Nucleus accumbens (tissue), 56 donors: ENCODE measurements at regions not wholly inside any gene's neighbourhood (a gene's known extent, or its start where the extent isn't known, plus 50 kb on each side); places are given as distances from the start of the nearest gene placed in this dataset.
A peak's percentile ranks its signal among the peaks of the same experiment; 100 is the strongest.

Experiments used
- DNase-seq, 56 donors: peaks; one replicate each; lab custom pipeline; 2025; lab: John Stamatoyannopoulos, UW

DNA sequence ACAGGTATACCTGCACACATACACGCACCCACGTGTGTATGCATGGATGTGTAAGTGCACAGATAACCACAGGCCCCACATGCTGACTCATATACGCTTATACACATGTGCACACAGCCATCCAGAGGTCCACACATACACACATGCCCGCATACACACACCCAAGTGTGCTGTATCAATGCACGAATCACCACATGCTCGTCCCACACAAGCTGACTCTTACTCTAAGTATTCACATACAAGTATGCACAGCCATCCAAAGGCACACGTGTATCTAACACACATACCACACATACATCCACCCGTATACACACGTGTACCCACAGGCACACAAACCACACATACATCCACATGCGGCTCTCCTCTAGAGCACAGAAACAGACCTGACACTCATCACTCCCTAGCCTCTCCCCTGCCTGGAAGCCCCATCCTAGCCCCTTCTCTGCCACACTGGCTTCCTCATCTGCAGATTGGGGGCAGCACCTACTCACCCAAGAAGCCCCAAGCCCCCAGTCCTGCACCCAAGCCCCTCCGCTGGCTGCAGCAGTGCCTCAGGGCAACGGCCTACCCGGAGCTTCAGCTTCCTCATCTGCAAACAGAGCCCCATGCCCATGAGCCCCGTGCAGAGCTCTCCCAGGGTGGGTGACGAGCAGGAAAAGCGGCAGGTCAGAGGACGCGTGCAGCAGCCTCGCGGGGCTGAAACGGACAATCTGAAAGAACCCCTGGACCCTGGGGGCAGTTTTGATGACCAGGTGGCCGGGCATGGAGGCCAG lies 105.4 kb downstream of the NCOR2 start:
- no peak for DNase-seq

DNA sequence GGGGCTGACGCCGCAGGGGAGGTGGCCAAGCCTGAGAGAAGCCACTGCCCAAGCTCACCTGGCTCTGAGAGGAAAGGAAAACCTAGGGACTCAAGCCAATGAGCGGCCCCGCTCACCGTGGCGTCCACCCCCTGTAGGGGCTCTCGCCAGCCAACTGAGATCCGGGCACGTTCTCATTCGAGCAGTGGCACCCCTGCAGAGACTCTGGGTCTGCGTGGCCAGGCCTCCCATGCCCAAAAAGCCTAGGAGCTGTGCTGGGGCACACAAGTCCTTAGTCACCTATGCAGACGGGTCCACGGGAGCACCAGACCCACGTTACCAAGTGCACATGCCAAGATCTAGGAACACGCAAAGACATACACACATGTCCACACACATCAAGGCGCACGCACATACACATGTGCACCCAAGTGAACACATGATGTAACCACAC lies 106.2 kb downstream of the NCOR2 start:
- DNase-seq, result no peak

DNA sequence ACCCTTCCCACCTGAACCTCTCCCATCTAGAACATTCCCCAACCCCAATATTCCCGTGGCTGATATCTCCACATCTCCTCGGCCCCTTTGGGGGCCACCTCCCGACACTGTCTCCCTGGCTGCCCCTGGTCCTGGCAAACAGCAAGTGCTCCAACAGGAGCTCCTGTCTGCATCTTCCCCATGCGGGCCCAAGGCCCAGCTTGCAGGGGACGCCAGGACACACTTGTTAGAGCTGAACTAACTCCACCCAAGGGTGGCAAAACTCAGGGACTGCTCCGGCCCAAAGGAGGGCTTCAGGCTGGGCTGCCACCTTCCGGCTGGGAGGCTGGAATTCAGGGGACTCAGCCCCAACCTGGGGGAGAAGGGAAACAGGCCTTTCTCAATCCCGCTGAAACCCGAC lies 106.6 kb downstream of the NCOR2 start:
- DNase-seq, result no peak

DNA sequence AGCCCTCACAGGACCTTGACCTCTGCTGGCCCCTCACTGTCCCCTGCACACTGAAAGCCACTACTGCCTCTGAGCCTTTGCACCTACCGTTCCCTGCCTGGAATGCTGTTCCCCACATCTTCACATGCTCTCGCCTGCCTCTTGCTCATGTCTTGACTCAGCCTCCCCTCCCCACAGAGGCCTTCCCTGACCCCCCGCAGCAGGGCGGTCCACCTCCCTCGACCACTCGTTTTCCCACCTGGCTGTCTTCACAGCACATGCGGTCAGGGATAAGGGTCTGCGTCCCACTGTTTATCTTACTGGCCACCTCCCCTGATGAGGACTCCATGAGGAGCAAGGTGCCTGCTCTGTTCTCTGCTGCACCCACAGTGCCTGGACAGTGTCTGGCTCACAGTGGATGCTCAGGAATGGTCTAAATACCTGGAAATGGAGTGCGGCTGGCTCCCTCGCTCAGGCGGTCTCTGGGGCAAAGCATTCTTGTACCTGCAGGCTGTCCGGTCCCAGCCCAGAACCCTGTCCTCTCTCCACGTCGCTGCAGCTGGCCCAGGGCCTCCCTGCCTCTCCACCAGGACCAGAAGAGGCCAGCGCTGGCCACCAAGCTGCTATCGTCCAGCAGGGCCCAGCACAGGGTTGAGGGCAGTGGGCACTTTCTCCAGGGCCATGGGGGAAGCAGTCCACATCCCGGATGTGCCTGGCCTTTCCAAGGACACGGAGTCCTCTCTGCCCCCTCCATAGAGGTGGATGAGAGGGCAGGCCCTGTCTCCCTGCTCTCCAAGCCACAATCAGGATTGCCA lies 107.4 kb downstream of the NCOR2 start:
- DNase-seq, result no peak

DNA sequence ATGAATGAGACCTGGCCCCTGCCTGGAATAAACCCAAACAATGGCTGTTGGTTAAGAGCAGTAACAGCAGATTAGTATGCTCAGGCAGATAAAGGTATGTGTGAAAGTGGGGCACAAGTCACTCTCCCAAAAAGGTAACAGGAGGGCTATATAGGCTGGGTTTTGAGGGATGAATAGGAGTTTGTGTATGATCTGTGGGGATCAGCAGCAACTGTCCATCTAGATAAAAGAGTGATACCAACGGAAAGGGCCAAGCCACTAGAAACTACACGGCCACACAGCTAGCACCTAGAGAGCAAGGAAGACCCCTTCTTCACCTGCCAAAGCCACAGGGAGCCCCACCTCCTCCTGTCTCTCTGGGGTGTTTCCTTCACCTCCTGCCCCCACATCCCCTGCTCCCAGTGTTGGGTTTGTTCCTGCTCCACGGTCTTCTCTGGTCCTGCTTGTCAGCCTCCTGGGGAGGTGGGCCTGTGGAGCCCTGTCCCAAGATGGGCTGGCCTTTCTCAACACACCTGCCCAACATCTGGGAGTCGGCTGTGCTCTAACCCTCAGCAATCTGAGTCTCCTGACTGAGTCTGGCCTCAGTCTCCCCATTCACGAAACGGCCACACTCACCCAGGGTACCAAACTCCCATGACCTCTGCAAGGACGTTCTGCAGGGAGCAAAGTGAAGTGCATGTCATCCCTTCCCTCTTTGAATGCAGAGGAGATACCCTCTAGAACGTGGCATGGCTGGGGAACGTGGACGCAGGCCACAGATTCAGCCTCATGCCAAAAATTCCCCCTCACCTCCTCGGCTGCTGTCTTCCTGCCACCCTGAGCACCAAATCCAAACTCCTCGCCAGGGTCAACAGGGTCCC lies 108.2 kb downstream of the NCOR2 start:
- DNase-seq, result no peak

DNA sequence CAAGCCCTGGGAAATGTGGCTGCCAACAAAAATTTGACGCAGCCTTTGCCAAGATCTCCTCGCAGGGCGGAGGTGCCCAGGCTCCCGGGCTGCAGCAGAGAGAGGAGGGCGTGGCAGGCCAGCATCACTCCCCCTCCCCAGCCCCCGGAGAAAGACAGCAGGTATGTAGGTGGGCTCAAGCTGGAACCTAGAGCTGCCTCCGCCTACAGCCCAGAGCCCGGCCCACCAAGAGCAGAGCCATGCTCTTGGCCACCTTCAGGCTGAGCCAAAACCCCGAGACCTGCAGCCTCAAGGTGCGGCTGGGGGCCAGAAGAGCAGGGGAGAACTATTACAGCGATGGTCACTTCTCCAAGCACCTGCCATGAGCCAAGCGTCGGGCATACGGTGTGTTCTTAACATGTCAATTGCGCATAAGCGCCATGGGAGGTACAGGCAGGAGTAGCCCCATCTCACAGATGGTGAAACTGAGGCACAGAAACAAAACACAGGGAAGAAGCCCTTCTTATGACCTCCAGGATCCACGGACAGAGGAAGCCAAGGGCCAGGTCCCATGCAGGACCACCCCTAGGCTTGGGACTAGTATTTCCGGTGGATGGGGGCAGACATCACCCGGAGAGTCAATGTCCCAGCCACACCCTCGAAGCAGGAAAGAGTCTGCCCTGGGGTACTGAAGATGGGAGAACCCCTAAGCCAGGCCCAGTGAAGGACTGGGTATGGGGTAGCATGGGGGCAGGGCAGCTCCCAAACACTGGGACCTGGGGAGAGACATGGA lies 109.0 kb downstream of the NCOR2 start:
- no peak for DNase-seq

DNA sequence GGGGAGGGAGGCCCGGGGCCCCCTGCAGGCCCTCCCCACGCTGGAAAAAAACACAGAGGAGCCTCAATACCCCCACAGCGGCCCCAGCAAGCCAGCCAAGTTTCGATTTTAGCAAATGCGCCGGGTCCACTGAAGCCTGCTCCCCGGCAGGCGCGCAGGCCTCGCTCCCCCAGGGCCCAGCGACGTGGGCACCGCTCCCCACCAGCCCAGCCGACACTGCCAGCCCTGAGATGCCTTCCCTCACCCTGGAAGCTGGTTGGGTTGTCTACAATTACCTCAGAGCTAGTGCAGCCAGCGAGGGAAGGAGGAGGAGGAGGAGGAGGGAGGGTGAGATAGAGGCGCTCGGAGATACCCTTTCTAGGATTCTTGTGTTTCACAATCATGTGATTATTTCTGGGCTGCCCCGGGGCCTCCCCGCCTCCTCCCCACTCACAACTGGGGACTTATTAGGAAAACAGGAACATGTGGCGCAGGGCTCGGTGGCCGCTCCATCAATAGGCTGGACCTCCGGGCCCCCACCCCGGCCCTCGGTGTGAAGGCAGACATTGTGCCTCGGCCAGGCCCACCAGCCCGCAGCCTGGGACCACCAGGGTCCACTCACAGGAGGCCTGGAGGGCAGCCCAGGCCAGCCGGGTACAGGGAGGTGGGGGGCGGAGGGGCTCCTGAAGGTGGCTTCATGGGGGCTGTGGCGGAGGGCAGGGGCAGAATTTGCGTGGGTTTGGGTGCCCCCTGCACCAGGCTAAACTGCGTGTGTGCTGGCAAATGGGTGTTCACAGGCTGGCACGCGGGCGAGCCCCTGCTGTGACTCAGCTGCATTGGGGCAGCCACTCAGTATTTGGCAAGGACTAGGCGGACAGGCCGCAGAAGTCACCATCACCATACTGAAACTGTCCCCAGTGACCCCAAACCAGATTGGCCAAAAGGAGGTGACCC lies 109.9 kb downstream of the NCOR2 start:
- DNase-seq, result peak in 54 of 56 donors; percentile 19 to 89 (median 71)

DNA sequence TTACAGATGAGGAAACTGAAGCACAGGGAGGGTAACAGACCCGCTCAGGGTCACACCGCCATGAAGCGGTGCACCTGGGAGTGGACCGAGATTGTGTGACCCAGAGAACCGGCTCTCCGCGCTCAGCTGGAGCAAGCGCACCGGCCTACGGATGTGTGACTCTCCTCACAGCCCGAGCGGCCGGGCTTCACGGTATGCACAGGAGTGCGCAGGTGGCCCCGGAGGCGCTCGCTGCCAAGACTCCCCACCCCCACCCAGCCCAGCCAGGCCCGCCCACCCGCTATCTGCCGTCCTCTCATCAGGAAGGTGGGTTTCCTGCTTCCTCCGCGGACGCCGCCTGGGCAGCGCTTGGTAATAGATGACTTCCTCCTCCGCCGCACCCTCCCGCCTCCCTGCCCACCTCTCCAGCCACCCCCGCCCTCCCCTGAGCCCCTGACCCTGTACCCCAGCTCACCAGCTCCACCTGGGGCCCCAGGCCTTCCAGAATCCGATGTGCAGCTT lies 110.7 kb downstream of the NCOR2 start:
- DNase-seq, result no peak

DNA sequence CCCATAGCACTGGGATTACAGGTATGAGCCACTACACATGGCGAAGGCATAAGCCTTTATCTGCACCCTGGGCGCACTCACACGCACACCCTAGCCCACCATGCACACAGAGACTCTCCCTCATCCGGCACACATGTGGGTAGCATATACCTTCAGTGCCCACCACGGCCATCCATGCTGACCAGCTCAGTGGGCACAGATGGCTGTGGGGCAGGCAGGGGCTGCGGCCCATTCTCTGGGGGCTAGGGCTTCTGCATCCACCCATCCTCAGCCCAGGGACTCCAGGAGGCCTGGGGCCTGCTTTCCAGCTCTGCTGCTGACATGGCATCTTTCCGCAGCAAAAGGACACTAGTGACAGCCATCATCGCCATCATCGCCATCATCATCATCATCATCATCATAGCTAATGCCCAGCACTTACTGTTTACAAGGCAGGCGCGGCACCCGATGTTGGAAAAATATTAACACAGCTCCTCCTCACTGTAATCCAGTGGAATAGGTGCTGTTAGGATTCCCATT lies 111.2 kb downstream of the NCOR2 start:
- DNase-seq, result no peak

DNA sequence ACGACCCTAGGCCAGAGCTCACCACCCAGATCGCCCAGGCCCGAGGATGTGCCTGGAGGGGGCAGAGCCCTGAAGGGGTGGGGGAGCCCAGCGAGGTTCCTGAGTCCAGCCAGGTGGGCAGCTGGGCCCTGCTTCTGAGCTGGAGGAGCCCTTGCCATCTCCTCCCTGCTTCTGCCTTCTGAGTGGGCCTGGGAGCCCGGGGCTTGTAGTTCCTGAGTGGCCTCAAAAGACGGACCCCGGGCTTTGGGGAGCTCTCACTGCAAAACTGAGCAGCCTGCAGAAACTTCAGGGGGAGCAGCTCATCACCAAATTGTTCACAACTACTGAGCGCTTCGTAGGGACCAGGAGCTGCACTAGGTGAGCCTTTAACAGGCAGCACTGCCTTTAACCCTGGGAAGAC lies 112.1 kb downstream of the NCOR2 start:
- no peak for DNase-seq

DNA sequence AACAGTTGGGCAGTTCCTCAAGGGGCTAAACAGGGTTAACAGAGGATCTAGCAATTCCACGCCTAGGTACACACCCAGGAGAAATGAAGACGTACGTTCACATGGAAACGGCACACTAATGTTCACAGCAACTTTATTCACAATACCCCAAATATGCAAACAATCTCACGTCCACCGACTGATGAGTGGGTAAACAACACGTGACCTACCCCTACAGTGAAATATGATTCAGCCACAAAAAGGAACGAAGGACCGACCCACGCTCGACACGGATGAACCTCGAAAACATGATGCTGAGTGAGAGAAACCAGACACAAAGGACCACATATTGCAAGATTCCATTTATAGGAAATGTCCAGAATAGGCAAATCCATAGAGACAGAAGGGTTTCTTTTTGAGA lies 112.7 kb downstream of the NCOR2 start:
- no peak for DNase-seq

DNA sequence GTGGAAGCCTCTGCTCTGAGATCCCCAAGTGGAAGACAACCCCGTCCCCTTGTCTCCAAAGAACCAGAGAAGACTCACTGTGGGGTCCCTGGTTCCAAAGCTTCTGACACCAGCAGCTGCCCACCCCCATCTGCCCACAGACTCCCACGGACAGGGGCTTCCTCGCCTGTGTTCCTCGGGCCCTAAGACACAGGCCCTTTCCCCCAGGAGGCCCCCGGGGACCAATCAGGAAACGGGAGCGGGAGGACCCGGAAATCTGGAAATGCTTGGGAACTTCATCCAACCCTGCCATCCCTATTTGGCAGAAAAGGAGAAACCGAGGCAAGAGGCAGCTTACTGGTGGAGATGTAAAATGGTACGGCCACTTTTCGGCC lies 113.1 kb downstream of the NCOR2 start:
- DNase-seq, result no peak

DNA sequence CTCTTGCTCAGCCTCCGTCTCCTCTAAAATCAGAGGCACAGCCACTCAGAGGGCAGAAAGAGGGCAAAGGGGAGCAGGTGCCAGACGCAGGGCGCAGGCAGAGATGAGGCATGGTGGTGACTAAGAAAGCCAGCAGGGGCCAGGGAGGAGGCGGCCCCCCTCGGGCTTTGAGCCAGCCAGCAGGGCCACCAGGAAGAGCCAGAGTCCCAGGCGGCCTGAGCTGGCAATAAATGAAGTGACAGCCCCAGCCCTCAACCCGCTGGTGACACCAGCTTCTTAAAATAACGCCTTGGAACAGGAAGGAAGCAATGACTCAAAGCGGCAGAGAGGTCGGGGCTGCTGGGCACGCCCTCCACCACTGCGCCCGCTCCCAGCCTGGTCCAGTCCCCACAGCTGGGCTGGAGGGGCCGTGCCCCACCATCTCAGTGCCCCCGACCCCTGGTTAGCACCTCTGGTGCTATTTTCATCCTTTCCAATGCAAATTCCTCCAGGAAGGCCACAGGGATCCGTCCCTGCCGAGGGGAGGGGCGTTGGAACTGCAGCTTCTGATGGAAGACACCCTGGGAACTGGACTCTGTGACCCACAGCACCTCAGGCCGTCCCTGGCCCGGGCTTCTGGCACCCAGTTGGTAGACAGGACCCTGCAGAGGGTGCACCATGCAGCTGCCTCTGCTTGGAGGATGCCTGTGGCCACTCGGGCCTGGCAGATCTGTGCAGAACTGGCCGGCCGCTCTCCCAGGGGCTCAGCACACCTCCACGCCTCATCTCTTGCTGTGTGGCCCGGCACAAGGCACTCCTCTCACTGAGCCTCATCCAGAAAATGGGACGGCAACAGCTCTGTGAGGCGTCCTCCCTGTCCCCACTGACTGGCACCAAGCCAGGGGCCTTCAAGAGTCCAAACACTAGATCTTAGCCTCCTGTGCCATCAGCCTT lies 113.7 kb downstream of the NCOR2 start:
- peak in 41 of 56 donors; percentile 14 to 89 (median 39) for DNase-seq

DNA sequence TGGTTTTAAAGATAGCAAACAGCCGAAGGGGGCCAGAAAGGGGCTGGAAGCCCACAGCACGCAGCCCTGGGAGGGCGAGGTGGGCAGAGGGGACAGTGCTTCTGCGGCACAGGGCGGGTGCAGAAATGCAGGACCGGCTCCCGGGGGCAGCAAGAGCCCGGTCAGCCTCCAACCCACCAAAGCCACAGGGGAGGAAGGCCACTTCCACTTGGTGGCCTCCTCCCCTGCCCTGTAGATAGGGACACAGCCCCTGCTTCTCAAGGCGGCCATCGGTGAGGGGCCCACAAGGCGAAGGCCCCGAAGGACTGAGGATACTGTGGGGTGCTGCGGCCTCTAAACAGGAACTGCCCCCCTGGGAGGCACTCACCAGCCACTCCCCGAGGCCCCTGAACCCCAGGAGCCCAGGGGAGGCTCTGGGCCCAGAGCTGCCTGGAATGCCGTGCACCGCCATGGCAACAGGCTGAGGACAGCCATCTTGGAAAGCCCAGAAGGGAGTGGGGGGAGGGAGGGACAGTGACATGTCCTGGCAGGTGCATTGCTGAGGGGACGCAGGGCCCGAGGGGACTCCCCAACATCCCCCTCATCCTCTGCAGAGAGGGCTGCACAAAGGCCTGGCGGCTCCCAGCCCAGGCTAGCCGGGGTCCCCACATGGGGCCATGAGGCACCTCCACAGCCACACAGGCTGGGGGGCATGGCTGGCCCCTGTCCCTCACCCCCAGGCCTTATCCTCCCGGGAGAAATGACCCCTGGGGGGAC lies 114.7 kb downstream of the NCOR2 start:
- DNase-seq, result no peak

DNA sequence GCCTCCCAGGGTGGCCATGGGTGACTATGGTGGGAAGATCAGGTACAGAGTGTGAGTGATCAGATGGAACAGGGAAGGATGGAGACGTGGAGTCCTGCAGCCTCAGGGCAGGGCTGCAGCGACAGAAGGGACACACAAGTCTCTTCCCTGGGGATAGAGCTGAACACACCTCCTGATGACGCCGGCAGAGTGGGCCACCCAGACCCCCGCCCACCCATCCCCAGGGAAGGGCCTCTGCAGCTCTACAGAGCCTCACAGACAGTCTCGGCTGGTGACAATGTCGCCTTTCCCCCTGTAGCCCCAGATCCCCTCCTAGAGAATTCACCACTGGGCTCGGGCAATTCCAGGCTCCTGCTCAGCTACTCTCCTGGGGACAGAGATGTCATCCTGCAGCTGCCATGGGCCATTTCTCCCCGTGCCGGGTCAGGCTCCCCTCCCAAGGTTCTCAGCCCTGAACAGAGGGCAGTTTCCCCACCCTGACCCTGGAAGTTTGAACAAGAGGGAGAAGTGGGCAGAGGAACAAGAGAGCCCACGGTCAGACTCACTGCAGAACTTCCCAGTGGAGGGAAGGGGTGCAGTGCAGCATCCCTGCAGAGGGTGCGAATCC lies 115.7 kb downstream of the NCOR2 start:
- no peak for DNase-seq

DNA sequence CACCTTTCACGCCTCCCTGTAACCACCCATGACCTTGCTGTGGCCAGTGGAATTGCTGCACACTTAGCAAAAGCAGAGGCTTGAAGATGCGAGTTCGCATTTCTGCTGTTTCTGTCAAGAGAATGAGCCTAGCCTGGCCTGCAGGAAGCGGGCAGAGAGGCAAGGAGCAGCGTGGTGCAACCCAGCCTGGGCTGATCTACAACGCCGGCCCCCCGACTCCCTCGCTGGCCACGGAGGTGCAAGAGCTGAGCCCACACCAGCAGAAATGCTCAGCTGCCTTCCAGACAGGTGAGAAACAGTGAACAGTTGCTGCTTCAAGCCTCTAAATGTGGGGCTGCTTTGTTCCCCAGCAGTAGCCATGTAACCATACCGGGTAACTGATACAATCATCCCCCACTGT lies 116.4 kb downstream of the NCOR2 start:
- no peak for DNase-seq
